ENCODE measurements at regions not wholly inside any gene's neighbourhood (a gene's known extent, or its start where the extent isn't known, plus 50 kb on each side); places are given as distances from the start of the nearest gene placed in this dataset.

DNA sequence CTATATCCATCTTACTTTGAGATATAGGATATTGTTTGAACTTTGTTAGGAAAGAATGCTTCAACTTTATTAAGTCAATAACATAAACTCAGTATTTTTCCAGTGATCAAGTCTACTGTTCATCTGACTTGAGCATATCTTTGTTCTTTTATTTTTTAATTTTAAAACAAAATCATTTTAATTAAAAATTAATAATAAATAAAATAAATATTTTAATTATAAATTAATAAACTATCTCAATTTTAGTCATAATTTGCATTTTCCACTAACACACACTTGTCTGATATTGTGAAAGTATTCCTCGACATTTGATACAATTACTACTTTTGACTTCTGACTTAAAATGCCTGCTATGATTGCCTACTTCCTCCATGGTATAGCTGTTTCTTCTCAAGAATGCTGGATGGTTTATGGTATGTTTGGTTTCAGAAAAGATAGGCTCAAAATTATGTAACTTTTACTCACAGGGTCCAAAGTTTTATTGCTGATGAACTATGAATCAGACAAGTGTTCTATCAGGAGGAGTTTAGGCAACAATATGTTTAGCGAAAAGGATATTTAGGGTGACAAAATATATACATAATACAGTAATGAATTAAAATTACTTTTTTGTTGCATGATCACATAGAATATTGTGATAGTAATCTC, 1132.3 kb upstream of the PCDH10 start:
- no peak for TF ChIP-seq POLR2A (IDR thresholded peaks at IDR 0.05; ENCODE audit: extremely low read depth, insufficient read length)
- TF ChIP-seq, protein P1, sequence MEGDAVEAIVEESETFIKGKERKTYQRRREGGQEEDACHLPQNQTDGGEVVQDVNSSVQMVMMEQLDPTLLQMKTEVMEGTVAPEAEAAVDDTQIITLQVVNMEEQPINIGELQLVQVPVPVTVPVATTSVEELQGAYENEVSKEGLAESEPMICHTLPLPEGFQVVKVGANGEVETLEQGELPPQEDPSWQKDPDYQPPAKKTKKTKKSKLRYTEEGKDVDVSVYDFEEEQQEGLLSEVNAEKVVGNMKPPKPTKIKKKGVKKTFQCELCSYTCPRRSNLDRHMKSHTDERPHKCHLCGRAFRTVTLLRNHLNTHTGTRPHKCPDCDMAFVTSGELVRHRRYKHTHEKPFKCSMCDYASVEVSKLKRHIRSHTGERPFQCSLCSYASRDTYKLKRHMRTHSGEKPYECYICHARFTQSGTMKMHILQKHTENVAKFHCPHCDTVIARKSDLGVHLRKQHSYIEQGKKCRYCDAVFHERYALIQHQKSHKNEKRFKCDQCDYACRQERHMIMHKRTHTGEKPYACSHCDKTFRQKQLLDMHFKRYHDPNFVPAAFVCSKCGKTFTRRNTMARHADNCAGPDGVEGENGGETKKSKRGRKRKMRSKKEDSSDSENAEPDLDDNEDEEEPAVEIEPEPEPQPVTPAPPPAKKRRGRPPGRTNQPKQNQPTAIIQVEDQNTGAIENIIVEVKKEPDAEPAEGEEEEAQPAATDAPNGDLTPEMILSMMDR (IDR thresholded peaks at IDR 0.05; ENCODE audit: low read depth, low read length): no peak
- TF ChIP-seq MYC (IDR thresholded peaks at IDR 0.05; ENCODE audit: low read depth, low read length): no peak
